Fibroblast of skin of right biceps (primary cell): ENCODE measurements at regions not wholly inside any gene's neighbourhood (a gene's known extent, or its start where the extent isn't known, plus 50 kb on each side); places are given as distances from the start of the nearest gene placed in this dataset.

ENCODE experiments used
- DNase-seq: peaks from one replicate; pipeline ENCODE4 v3.0.0-alpha.2; 2013

DNA sequence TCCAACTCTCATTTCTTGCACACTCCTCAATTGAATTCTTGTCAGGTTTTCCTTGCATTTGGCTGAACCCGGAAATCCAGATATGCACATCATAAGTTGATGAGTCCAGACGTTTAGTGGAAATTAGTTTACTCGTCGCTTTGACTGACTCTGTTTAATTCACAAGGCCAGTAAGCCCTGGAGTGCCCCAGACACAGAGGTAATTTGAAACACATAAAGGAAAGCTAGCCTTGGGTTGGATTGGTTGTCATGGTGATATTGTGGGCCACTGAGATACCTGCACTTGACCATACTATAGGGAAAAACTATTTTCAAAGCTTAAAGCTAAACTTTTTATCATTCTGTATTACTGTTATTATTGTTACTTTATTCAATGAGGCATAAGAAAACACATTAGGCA is 178.3 kb upstream of the CA10 start:
- DNase-seq, result no peak

GRCh38 chr17:52306314-52306713 is 147.8 kb upstream of the CA10 start:
- no peak for DNase-seq

- no peak for DNase-seq
These were observed 140.4 kb upstream of the CA10 start for GRCh38 chr17:52298881-52299280.

- no peak for DNase-seq
These were observed 138.9 kb upstream of the CA10 start for GRCh38 chr17:52297230-52298010.

GRCh38 chr17:52294301-52294700 is 135.8 kb upstream of the CA10 start:
- DNase-seq, result no peak

DNA sequence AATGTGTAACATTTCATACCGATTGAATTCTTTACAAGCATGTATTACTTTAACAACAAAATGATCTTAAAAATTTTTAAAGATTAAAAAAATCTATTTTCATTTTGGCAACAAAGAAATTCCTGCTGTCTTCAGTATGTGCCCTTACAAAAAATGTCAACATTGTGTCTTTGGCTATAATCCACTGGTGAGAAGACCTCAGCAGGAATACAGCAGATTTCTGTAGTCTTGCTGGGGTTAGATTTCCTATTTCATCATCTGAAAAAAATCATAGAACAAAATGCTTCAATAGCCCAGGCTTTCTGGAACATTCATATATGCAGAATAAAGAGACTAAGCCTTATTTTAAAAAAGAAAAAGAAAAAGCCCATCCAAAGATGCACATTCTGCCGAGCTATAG is 129.1 kb upstream of the CA10 start:
- DNase-seq, result no peak

- no peak for DNase-seq
These were observed 125.4 kb upstream of the CA10 start for GRCh38 chr17:52283872-52284271.

- no peak for DNase-seq
These were observed 118.0 kb upstream of the CA10 start for GRCh38 chr17:52276381-52277008.

DNA sequence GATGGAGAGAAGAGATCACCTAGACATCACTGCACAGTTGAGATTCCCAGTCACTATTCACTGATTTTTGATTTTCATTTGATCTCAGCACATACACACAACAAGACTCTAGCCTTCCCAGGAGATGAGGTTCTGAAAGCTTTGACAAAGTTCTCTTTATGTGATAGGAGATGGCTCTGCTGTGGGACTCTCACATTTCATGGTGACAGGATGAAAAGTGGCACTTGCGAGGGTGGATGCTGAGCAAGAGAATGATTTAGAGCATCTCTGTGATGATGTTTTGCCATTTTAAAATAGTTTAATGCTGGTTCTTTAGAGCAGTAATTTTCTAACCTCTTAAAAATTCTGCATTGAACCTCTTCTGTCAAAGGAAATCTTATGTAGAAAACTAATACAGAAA is 113.3 kb upstream of the CA10 start:
- no peak for DNase-seq

- no peak for DNase-seq
These were observed 96.8 kb upstream of the CA10 start for GRCh38 chr17:52255347-52255746.

DNA sequence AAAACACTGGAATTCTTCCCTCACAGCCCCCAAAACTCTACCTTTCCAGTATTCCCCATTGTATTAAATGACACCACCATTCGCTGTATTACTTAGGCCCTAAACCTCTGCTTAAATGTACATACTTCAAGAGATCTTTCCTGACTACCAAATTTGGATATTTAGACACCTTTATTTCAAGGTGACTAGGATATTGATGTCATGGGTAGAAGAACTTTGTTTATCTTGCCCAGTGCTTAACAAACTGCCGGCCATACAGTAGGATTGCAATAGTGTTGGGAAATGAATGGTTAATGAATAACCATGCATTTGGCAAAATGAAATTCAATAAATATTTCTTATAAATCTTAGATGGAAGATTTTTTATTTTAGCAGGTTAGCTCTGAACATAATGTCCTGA is 86.2 kb upstream of the CA10 start:
- DNase-seq, result no peak

DNA sequence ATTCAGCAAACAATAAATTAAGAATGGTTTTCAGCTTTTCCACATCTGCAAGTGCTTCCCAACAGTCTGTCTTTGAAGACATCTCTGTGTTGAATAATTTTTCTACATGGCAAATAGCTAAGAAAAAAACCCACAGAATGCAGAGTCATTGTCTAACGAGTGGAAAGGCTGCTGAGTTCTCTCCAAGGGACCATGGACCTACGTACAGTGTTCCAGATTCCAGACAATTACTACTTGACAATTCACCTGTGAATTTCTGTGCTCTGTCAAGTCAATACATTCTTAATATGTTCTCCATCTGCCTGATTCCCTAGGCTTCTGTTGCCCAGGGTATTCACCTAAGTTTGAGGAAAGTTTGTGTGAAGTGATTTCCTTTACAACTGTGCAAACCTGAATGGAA is 83.8 kb upstream of the CA10 start:
- no peak for DNase-seq

DNA sequence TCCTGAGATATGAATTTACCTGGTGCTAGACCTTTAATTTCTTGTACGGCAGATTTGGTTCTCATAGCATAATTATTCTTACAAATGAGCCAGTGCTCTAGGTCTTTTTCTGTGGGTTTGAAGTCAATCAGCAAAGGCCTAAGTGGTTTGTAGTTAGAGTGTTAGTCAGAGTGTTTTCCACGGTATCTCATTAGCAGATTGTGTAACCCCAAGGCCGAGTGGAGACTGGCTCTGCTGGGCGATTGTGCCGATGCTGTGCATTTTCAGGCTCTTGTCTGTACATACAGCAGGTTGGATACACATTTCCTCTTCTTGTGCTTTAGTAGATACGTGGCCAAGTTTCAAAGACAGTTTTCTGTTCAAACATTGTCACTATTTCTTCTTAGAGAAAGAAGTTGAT is 78.6 kb upstream of the CA10 start:
- no peak for DNase-seq

DNA sequence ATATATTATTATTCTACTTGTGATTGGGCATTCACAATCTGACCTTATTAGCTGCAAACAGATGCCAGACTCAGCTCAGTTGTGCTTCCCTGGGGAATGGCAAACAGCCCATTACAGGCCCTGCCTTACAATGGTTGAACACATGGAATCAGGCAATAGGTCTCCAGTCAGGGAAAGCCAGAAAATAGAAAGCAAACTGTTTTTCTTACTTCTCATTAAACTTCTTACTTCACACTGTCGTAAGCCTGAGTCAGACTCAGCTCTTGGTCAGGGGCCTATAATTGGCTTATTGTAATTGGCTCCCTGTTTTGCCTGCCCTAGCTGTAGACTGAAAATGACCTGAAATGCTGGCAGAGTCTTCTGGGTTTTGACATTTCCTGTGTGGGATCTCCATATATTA is 77.0 kb upstream of the CA10 start:
- no peak for DNase-seq

GRCh38 chr17:52233632-52234031 is 75.1 kb upstream of the CA10 start:
- DNase-seq, result no peak

GRCh38 chr17:52233176-52233575 is 74.7 kb upstream of the CA10 start:
- DNase-seq, result no peak

- no peak for DNase-seq
These were observed 70.3 kb upstream of the CA10 start for GRCh38 chr17:52228823-52229222.

GRCh38 chr17:52227926-52228325 is 69.4 kb upstream of the CA10 start:
- DNase-seq, result no peak

DNA sequence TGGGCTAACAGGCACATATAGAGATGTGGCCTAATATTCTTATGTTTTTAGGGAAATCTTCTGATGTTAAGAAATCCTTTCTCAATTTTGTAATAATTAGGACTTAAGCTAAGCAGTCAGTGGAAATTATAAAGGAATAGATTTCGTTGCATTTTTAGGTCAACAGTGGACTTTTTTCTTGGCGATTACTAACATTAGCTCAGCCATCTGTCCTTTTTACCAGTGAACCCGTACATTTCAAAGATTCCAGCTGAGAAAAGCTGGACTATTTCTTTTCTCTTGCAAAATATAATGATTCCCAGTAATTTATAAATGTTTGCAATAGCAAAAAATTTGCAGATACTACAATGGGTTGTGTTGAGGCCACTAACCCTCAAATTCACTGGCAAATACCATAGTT is 54.9 kb upstream of the CA10 start:
- no peak for DNase-seq

DNA sequence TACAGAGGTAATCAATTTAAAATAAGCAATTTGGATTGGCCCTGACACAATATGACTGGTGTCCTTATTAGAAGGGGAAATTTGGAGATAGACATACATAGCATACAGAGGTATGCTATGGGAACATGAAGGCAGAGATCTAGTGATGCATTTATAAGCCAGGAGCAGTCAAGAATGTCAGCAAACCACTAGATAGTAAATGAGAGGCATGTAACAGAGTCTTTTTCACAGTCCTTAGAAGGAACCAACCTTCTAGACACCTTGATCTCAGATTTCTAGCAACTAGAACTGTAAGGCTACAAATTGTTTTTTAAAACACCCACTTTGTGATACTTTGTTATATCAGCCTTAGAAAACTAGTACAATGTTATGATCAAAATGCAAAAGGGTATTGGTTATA is 54.3 kb upstream of the CA10 start:
- DNase-seq, result no peak

- no peak for DNase-seq
These were observed 51.0 kb upstream of the CA10 start for GRCh38 chr17:52209507-52209906.
